Colonic mucosa (tissue), 4 donors: ENCODE measurements at regions not wholly inside any gene's neighbourhood (a gene's known extent, or its start where the extent isn't known, plus 50 kb on each side); places are given as distances from the start of the nearest gene placed in this dataset.

ENCODE experiments used
- DNase-seq: peaks from one replicate; pipeline ENCODE4 v3.0.0-alpha.2; 2020
- H3K27ac ChIP-seq: fragments of 200-600 bp; one replicate; pipeline ENCODE4 v1.8.0; 2021
- H3K27me3 ChIP-seq: fragments of 200-600 bp; one replicate; pipeline ENCODE4 v1.8.0; 2021
- H3K36me3 ChIP-seq: fragments of 200-600 bp; one replicate; pipeline ENCODE4 v1.8.0; 2021
- H3K4me1 ChIP-seq: fragments of 200-600 bp; one replicate; pipeline ENCODE4 v1.8.0; 2021; ENCODE audit warnings: mild to moderate bottlenecking
- H3K4me3 ChIP-seq: fragments of 200-600 bp; one replicate; pipeline ENCODE4 v1.8.0; 2021
- H3K9ac ChIP-seq, 2 donors: one replicate each; pipeline ENCODE4 v1.7.0; 2013; ENCODE audit warnings: control low read depth in 2 of 2, low read depth in 2 of 2, low read length in 2 of 2
- H3K9me3 ChIP-seq: fragments of 200-600 bp; one replicate; pipeline ENCODE4 v1.8.0; 2021
- CTCF ChIP-seq: fragments of 200-600 bp; IDR thresholded peaks from one replicate; pipeline ENCODE4 v1.8.0; 2022; ENCODE audit warnings: antibody characterized with exemption, mild to moderate bottlenecking
- intact Hi-C: fragments of 100-400 bp; cut with DNase I; formaldehyde crosslinking; loops from one replicate; pipeline ENCODE4 v1.14.1; 2022
- donor health status: healthy.
- donor health status: DM: no; HTN: no; CAD: no.
- donor health status: DM: no; HTN: no; CAD: no.

GRCh38 chr2:19272039-19272438 is 86.4 kb downstream of the OSR1 start:
- Histone ChIP-seq H3K27me3 (no peaks in the 10 kb centered on the region), H3K36me3 (no peaks in the 10 kb centered on the region), H3K9ac (no peak overlapping the region), H3K9me3 (no peaks in the 10 kb centered on the region), H3K4me3 (no peak overlapping the region), H3K4me1 (no peaks in the 10 kb centered on the region), H3K27ac (no peak overlapping the region)
- TF ChIP-seq CTCF, result no peak
- DNase-seq, result no peak
- intact Hi-C loops, result no loop called here

GRCh38 chr2:19264852-19265251 is 93.6 kb downstream of the OSR1 start:
- DNase-seq, result no peak
- TF ChIP-seq CTCF, result no peak
- intact Hi-C loops, result no loop called here
- Histone ChIP-seq H3K27me3 (no peaks in the 10 kb centered on the region), H3K4me1 (no peaks in the 10 kb centered on the region), H3K36me3 (no peaks in the 10 kb centered on the region), H3K9ac (no peak overlapping the region), H3K27ac (no peak overlapping the region), H3K9me3 (no peaks in the 10 kb centered on the region), H3K4me3 (no peak overlapping the region)

- no peak for TF ChIP-seq CTCF
- no peaks in the 10 kb centered on the region for H3K36me3 ChIP-seq
- no peaks in the 10 kb centered on the region for H3K9me3 ChIP-seq
- H3K4me3 ChIP-seq, result no peak overlapping the region
- no peak overlapping the region for H3K9ac ChIP-seq
- intact Hi-C loops, result no loop called here
- no peak for DNase-seq
- no peaks in the 10 kb centered on the region for H3K27me3 ChIP-seq
- no peaks in the 10 kb centered on the region for H3K4me1 ChIP-seq
- no peak overlapping the region for H3K27ac ChIP-seq
These were observed 96.3 kb downstream of the OSR1 start for GRCh38 chr2:19262150-19262549.

- no peaks in the 10 kb centered on the region for H3K27me3 ChIP-seq
- H3K9ac ChIP-seq, result no peak overlapping the region
- intact Hi-C loops, result no loop called here
- H3K27ac ChIP-seq, result no peak overlapping the region
- H3K4me3 ChIP-seq, result no peak overlapping the region
- DNase-seq, result no peak
- H3K4me1 ChIP-seq, result no peaks in the 10 kb centered on the region
- H3K36me3 ChIP-seq, result no peaks in the 10 kb centered on the region
- no peak for TF ChIP-seq CTCF
- H3K9me3 ChIP-seq, result no peaks in the 10 kb centered on the region
These were observed 97.4 kb downstream of the OSR1 start for GRCh38 chr2:19261061-19261460.

GRCh38 chr2:19256121-19256601 is 102.3 kb downstream of the OSR1 start:
- no peak overlapping the region for H3K9ac ChIP-seq
- H3K27me3 ChIP-seq, result no peaks in the 10 kb centered on the region
- no peak overlapping the region for H3K4me3 ChIP-seq
- DNase-seq, result no peak
- H3K4me1 ChIP-seq, result no peaks in the 10 kb centered on the region
- TF ChIP-seq CTCF, result no peak
- intact Hi-C loops, result no loop called here
- no peak overlapping the region for H3K27ac ChIP-seq
- H3K9me3 ChIP-seq, result no peaks in the 10 kb centered on the region
- H3K36me3 ChIP-seq, result no peaks in the 10 kb centered on the region

GRCh38 chr2:19255481-19255880 is 102.9 kb downstream of the OSR1 start:
- DNase-seq, result no peak
- no peaks in the 10 kb centered on the region for H3K36me3 ChIP-seq
- no peaks in the 10 kb centered on the region for H3K4me1 ChIP-seq
- intact Hi-C loops, result no loop called here
- no peak overlapping the region for H3K27ac ChIP-seq
- H3K9ac ChIP-seq, result no peak overlapping the region
- no peak overlapping the region for H3K4me3 ChIP-seq
- TF ChIP-seq CTCF, result no peak
- no peaks in the 10 kb centered on the region for H3K9me3 ChIP-seq
- no peaks in the 10 kb centered on the region for H3K27me3 ChIP-seq
